Lung (tissue), 11 donors: ENCODE measurements at regions not wholly inside any gene's neighbourhood (a gene's known extent, or its start where the extent isn't known, plus 50 kb on each side); places are given as distances from the start of the nearest gene placed in this dataset.

Experiments
- ATAC-seq: fragments of 200-7000 bp; cut with Tn5 transposase; one replicate; pipeline ENCODE4 v1.9.1; 2020; ENCODE audit warnings: moderate number of reproducible peaks; ENCODE audit not compliant: insufficient read depth, low FRiP score
- DNase-seq, 3 donors: peaks; one replicate each; pipeline ENCODE4 v3.0.0-alpha.2; 2013 to 2017
- H3K27ac ChIP-seq, 2 donors: one replicate each; pipeline ENCODE4 v1.5.1; 2013; ENCODE audit warnings: mild to moderate bottlenecking in 2 of 2, moderate library complexity in 2 of 2, control low read depth in 1 of 2, inconsistent platforms in 1 of 2, low read depth in 1 of 2, low read length in 1 of 2
- H3K27me3 ChIP-seq, 3 donors: one replicate each; pipeline ENCODE4 v1.5.1; 2013; ENCODE audit warnings: low read length in 2 of 3; ENCODE audit not compliant: control insufficient read depth in 3 of 3, insufficient read depth in 3 of 3
- H3K36me3 ChIP-seq, 4 donors: one replicate each; pipeline ENCODE4 v1.5.1; 2013; ENCODE audit warnings: low read length in 4 of 4, mild to moderate bottlenecking in 1 of 4, moderate library complexity in 1 of 4; ENCODE audit not compliant: control insufficient read depth in 4 of 4, insufficient read depth in 4 of 4
- H3K4me1 ChIP-seq, 5 donors: one replicate each; pipeline ENCODE4 v1.5.1; 2013; ENCODE audit warnings: low read length in 5 of 5, mild to moderate bottlenecking in 2 of 5, moderate library complexity in 1 of 5; ENCODE audit not compliant: control insufficient read depth in 5 of 5, insufficient read depth in 5 of 5
- H3K4me3 ChIP-seq: one replicate; pipeline ENCODE4 v1.5.1; 2013; ENCODE audit warnings: mild to moderate bottlenecking, control low read depth, moderate library complexity
- H3K9ac ChIP-seq, 2 donors: one replicate each; pipeline ENCODE4 v1.5.1; 2013; ENCODE audit warnings: low read length in 2 of 2, control low read depth in 1 of 2; ENCODE audit not compliant: insufficient read depth in 1 of 2
- H3K9me3 ChIP-seq, 4 donors: one replicate each; pipeline ENCODE4 v1.5.1; 2013; ENCODE audit warnings: low read length in 3 of 4, mild to moderate bottlenecking in 1 of 4, moderate library complexity in 1 of 4; ENCODE audit not compliant: control insufficient read depth in 4 of 4, insufficient read depth in 3 of 4
- CTCF ChIP-seq: IDR thresholded peaks from 2 replicates; pipeline ENCODE4 v1.5.1; 2012; ENCODE audit warnings: mild to moderate bottlenecking; ENCODE audit errors: control extremely low read depth, extremely low read depth
- WGBS, 2 donors: extraction: QIAGEN DNeasy Blood & Tissue Kit; methylation state at CpG; one replicate each; pipeline ENCODE4 v1.1.7; 2013; 5-methylcytosine and 5-hydroxymethylcytosine counted together
- donor health status: control.
- donor health status: control.
- donor health status: Bipolar disorder and iron deficiency.
- donor health status: healthy.
- donor health status: DM: yes; HTN: yes; CAD: no.

- ATAC-seq (peak; percentile 41), DNase-seq (peak in 2 of 3 donors; percentile 37 to 45)
- no peak overlapping the region for H3K4me3 ChIP-seq
- no peak overlapping the region for H3K27ac ChIP-seq
- H3K36me3 ChIP-seq, result no peaks in the 10 kb centered on the region
- no peak for TF ChIP-seq CTCF
- H3K4me1 ChIP-seq, result peaks cover 0 to 16% (median 0%) of the 10 kb centered on the region in 5 donors
- no peak overlapping the region for H3K9ac ChIP-seq
- H3K27me3 ChIP-seq, result no peaks in the 10 kb centered on the region
- 57 to 68% methylated on average over 3 of the region's 3 CpGs for WGBS, 2 donors
- peaks cover 0 to 4% (median 0%) of the 10 kb centered on the region in 4 donors for H3K9me3 ChIP-seq
These were observed 802.3 kb downstream of the MAFB start for GRCh38 chr20:39886650-39887190.

- peaks cover 0 to 6% (median 0%) of the 10 kb centered on the region in 4 donors for H3K9me3 ChIP-seq
- DNase-seq (peak in 2 of 3 donors; percentile 53), ATAC-seq (no peak)
- TF ChIP-seq CTCF, result peak; percentile 15
- no peak overlapping the region for H3K27ac ChIP-seq
- 44 to 50% methylated on average over 7 of the region's 7 CpGs for WGBS, 2 donors
- no peak overlapping the region for H3K9ac ChIP-seq
- peaks cover 0 to 16% (median 0%) of the 10 kb centered on the region in 5 donors for H3K4me1 ChIP-seq
- H3K27me3 ChIP-seq, result no peaks in the 10 kb centered on the region
- H3K36me3 ChIP-seq, result no peaks in the 10 kb centered on the region
- H3K4me3 ChIP-seq, result no peak overlapping the region
These were observed 802.9 kb downstream of the MAFB start for GRCh38 chr20:39885975-39886649.

- Histone ChIP-seq H3K36me3 (no peaks in the 10 kb centered on the region), H3K9me3 (peaks cover 0 to 6% (median 0%) of the 10 kb centered on the region in 4 donors), H3K27ac (no peak overlapping the region), H3K4me3 (no peak overlapping the region), H3K9ac (no peak overlapping the region), H3K27me3 (no peaks in the 10 kb centered on the region), H3K4me1 (peaks cover 0 to 23% (median 1%) of the 10 kb centered on the region in 5 donors)
- 55 to 69% methylated on average over 1 of the region's 1 CpG for WGBS, 2 donors
- TF ChIP-seq CTCF, result no peak
- DNase-seq, result peak in 2 of 3 donors; percentile 55 to 58
- ATAC-seq, result no peak
These were observed 806.2 kb downstream of the MAFB start for GRCh38 chr20:39882806-39883205.
